ENCODE measurements at regions not wholly inside any gene's neighbourhood (a gene's known extent, or its start where the extent isn't known, plus 50 kb on each side); places are given as distances from the start of the nearest gene placed in this dataset.

DNA sequence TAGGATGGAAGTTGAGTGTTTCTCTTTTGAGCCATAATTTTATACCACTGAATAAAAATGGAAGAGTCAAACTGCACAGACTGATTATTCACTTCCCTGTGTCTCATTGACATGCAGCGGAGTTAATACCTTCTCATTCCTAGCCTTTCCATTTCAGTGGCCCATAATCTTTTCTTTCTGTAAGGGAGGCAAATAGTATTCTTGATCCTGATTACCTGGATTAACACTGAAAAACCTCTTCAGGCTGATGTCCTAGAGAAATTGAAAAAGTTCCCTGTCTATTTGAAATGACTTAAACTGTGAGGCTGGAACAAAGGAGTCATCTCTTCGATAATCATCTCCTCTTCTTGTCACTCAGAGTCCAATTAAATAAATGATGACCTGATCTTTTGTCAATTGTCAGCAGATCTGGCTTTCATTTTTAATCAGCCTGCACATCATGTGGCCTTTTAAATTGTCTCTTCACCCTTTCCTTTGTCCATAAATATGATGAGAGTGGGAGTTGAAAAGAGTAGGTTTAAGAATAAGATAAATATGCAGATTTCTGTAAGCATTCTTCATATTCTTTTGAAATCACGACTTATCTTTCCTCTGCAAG lies 713.0 kb downstream of the EPM2A start:
- FAIRE-seq (no peak), DNase-seq (ENCODE audit: insufficient read length, low spot score) (no peak)

GRCh38 chr6:145023116-145023726 lies 712.1 kb downstream of the EPM2A start:
- no peak for FAIRE-seq
- no peak for DNase-seq (ENCODE audit: insufficient read length, low spot score)

GRCh38 chr6:145025488-145025887 lies 709.8 kb downstream of the EPM2A start:
- DNase-seq (ENCODE audit: insufficient read length, low spot score) = no peak

GRCh38 chr6:145026267-145026679 lies 709.0 kb downstream of the EPM2A start:
- FAIRE-seq = no peak
- no peak for DNase-seq (ENCODE audit: insufficient read length, low spot score)

More at GRCh38 chr6:145025488-145025887, 709.8 kb downstream of the EPM2A start:
- FAIRE-seq = no peak

DNA sequence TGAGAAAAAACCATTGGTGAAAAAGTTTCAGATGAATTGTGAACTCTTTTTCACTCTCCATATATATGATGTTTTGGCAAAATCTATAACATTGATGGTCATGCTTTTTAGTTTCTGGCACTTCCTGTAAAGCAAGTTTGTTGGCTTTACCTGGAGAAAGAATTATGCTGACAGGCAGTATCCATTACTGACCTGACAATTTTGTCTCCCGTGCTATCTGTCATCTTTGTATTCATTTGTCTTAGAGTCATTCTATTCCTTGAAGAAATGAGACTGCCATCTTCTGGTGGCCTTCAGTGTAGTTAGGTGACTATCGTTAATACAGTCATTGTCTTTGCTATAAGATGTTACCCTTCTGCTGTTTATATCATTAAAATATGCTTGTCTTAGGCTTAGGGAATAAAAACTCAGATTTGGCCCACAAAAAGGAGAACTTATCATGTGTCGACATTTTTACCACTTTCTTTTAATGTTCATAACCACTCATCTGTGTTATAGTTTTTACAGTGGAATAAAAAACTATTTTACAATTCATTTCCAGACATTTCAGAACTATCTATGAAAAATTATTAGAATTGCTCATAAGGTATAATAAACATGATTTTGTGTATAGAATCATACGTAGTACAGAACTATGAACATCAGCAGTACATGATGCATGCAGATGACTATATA lies 707.0 kb downstream of the EPM2A start:
- FAIRE-seq (no peak), DNase-seq (ENCODE audit: insufficient read length, low spot score) (peak; percentile 36)

DNA sequence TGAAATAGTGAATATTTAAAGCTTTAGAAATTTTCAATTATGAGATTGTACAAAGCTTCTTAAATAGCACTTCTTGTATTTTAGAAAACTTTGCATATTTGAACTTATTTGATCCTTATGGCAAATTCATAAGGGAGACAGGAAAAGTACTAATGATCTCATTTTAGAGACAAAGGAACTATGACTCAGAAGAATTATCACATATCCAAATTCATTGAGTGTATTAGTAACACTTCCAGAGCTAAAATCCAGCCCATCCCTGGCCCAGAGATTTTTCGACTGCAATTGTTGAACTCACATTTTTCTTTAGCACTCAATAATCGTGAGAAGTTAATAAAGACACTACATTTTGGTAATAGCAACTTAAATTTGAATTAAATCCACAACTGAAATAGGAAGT lies 704.3 kb downstream of the EPM2A start:
- DNase-seq (ENCODE audit: insufficient read length, low spot score) (no peak), FAIRE-seq (no peak)

DNA sequence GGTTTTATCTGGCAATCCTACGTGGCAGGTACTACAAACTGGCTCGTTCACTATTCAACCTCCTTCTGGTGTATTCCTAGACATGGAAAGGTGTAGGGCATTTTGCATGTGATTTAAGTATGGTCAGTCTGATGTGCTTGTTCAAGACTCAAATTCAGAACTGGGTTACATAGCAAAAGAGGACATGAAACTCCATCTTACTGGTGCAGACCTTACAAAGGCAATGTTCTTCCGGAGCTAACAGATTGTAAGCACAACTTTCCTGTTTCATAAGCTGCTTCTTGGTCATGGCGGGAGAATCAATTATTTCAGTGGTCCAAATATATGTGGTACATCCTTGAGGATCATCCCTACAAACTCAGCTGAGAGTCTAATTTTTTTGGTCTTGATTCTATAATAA lies 703.4 kb downstream of the EPM2A start:
- no peak for DNase-seq (ENCODE audit: insufficient read length, low spot score)

DNA sequence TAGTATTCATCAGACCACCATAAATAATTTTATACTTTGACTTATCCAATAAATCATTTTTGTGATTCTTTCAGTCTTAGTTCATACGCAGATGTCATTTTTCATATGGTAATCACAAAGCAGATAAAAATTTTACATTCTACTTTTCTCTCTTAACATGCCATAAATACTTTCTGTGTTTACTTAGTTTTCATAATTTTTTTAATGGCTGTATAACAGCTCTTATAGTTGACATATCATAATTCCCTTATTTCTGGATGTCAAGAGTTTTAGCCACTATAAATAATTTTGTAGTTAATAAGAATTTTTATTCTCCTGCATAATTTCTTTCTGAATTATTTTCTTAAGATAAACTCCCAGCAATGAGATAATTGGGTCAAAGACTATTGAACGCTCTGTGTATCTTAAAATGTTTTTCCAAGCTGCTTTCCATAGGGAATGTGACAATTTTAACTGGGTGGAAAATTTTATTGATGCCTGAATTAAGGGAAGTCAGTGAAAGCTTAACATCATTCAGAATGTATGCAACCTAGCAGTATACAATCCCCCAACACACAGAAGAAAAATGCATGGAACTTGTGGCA lies 702.7 kb downstream of the EPM2A start:
- DNase-seq (ENCODE audit: insufficient read length, low spot score) (no peak), FAIRE-seq (no peak)

More for the DNA sequence above, 703.4 kb downstream of the EPM2A start:
- no peak for FAIRE-seq

GRCh38 chr6:145034664-145035063 lies 700.7 kb downstream of the EPM2A start:
- FAIRE-seq = no peak
- no peak for DNase-seq (ENCODE audit: insufficient read length, low spot score)

- DNase-seq (ENCODE audit: insufficient read length, low spot score) (no peak), FAIRE-seq (no peak)
Observed at GRCh38 chr6:145036236-145036635, 699.1 kb downstream of the EPM2A start.

- DNase-seq (ENCODE audit: insufficient read length, low spot score) (no peak), FAIRE-seq (no peak)
Observed at GRCh38 chr6:145036848-145037567, 698.3 kb downstream of the EPM2A start.

DNA sequence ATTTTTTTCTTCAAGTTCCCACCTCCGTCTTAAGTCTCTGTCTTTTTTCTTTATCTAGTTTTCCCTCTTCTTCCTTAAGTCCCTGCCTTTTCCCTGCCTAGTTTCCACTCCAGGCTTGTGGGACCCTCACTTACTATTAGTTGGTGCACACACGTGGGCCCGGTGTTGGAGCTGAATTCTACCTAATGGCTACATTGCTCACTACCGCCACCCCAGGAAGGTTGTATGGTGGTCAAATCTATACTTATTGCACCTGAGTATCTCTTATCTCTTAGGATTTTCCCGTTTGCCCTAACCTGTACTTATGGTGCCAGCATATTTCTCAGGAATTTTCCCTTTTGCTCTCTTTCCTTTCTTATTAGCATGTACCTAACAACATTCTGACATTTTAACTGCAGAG lies 692.8 kb downstream of the EPM2A start:
- FAIRE-seq (no peak), DNase-seq (ENCODE audit: insufficient read length, low spot score) (no peak)

GRCh38 chr6:145043926-145044500 lies 691.3 kb downstream of the EPM2A start:
- no peak for DNase-seq (ENCODE audit: insufficient read length, low spot score)

DNA sequence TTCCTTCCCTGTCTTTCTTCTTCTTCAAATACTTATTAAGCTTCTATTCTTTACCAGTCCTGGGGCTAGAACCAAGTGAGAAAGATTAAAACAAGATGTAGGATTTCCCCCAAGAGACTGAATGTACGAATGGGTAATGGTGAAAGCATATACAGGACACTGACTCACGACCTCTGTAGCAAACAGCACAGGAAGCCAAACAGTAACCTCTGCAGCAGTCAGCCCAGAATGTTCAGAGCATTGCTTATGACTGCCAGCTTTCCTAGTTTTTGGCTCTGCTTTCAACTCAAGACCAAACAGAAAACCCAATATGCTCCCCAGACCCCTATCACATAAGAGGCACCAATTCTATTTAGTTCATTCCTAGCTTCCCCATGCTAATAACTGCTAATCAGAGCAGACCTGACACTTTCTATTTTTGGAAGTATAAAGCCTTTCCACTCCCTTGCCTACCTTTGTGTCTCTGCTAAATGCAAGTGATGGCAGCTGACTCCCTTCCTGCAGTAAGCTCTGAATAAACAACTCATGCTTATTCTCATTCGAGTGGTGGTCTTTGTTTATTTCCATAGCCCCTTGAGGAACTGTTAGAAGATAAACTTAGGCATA lies 690.6 kb downstream of the EPM2A start:
- no peak for DNase-seq (ENCODE audit: insufficient read length, low spot score)

More at GRCh38 chr6:145043926-145044500, 691.3 kb downstream of the EPM2A start:
- FAIRE-seq = no peak

GRCh38 chr6:145045582-145045981 lies 689.7 kb downstream of the EPM2A start:
- FAIRE-seq = no peak
- no peak for DNase-seq (ENCODE audit: insufficient read length, low spot score)

More for the DNA sequence above, 690.6 kb downstream of the EPM2A start:
- no peak for FAIRE-seq

DNA sequence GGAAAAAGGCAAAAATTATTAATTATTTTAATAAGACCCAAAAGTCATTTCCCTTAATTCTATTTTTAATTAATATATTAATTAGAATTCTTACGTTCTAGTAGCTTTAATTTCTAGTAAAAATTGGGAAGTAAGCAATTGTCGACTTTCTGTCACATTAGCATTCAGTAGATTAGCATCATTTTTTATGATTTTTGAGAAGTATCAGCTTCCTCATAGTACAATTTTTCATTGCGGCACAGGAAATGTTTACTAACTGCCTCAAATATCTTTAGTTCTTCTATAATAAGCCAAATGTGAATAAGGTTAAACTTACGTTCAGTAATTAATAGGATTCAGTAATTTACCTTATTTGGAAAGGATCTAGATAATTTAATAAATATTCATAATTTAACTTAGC lies 687.4 kb downstream of the EPM2A start:
- no peak for FAIRE-seq
- no peak for DNase-seq (ENCODE audit: insufficient read length, low spot score)

- DNase-seq (ENCODE audit: insufficient read length, low spot score) (no peak), FAIRE-seq (no peak)
Observed at GRCh38 chr6:145051661-145052060, 683.7 kb downstream of the EPM2A start.

DNA sequence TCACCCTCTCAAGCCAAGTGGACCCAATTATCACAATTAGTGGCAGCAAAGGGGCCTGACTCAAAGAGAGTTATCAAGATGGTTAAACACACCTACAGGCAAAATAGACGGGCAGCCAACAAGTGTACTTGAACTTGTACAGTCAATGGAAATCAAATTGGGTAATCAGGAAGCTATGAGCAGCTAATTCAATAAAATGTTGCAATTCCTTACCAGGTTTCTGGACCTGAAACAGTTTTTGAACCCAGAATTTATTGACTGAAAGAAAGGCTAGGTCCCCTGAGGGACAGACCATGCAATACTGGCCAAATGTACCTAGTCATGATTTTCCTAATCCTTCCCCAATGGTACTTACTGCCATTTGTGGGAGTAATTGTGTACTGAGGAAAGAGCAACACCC lies 679.8 kb downstream of the EPM2A start:
- FAIRE-seq = no peak
- DNase-seq (ENCODE audit: insufficient read length, low spot score) = no peak

GRCh38 chr6:145060714-145061113 lies 674.6 kb downstream of the EPM2A start:
- FAIRE-seq = no peak
- no peak for DNase-seq (ENCODE audit: insufficient read length, low spot score)

DNA sequence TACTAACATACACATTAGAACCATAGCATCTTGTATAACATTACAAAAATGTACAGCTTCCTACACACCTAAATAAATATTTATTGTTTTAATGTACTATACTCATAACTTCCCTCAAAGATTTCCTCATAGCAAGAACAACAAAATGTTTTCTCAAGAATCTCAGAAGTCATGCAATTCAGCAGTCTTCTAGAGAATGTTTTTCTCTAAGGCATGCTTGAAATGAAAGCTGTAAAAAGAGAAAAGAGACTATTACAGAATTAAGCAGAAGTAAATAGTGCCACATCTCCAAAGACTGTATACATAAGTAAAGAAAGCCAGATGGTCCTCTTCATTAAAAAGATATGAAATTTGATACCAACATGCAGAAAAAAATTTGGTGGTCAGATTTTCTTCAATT lies 672.2 kb downstream of the EPM2A start:
- no peak for DNase-seq (ENCODE audit: insufficient read length, low spot score)
- no peak for FAIRE-seq

All from HTR-8/SVneo (cell line).